ENCODE measurements at regions not wholly inside any gene's neighbourhood (a gene's known extent, or its start where the extent isn't known, plus 50 kb on each side); places are given as distances from the start of the nearest gene placed in this dataset.

DNA sequence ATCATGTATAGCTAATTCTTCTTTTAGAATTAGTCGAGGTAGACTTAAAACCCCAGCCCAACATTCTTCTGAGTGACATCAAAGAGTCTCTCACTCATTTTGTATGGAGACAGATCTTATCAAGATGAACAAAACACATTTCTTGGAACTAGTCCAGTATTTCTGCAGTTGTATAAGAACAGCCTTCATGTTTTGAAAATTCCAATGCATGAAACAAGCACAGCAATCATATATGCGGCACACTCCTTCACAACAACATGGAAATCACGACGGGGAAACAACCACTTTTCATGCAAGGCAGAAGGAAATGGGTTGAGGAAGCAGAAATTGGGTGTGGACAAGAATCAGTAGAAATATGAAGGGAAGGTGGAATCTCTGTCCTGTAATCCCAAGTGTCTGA, 113.8 kb downstream of the PLK2 start:
- ATAC-seq (no peak), DNase-seq (ENCODE audit: low read depth, low spot score) (no peak)
- no peaks in the 10 kb centered on the region for H3K9me3 ChIP-seq (ENCODE audit: control insufficient read depth, insufficient read depth, low read depth, low read length)
- ChIA-PET POLR2A (no interaction called here), CTCF (no interaction called here)
- no peaks in the 10 kb centered on the region for H3K4me1 ChIP-seq (ENCODE audit: control insufficient read depth, insufficient read depth, low read length)
- no peak overlapping the region for H3K27ac ChIP-seq (ENCODE audit: low read length)
- BruUV-seq (replicated peaks), result no TSS peak
- intact Hi-C loops (cut with micrococcal nuclease; ENCODE audit: unreplicated experiment) (no loop called here), in situ Hi-C loops (cut with HindIII; ENCODE audit: low pct_unique_long_range_greater_than_20kb, low sequenced_read_pairs) (no loop called here)
- H3K27me3 ChIP-seq (ENCODE audit: control insufficient read depth, insufficient read depth, low read length), result no peaks in the 10 kb centered on the region
- no peaks in the 10 kb centered on the region for H3K36me3 ChIP-seq (ENCODE audit: control insufficient read depth, insufficient read depth, low read length)
- H3K4me3 ChIP-seq (ENCODE audit: low read depth in 2 of 2, low read length in 2 of 2), result no peak overlapping the region
- TF ChIP-seq, protein P1, sequence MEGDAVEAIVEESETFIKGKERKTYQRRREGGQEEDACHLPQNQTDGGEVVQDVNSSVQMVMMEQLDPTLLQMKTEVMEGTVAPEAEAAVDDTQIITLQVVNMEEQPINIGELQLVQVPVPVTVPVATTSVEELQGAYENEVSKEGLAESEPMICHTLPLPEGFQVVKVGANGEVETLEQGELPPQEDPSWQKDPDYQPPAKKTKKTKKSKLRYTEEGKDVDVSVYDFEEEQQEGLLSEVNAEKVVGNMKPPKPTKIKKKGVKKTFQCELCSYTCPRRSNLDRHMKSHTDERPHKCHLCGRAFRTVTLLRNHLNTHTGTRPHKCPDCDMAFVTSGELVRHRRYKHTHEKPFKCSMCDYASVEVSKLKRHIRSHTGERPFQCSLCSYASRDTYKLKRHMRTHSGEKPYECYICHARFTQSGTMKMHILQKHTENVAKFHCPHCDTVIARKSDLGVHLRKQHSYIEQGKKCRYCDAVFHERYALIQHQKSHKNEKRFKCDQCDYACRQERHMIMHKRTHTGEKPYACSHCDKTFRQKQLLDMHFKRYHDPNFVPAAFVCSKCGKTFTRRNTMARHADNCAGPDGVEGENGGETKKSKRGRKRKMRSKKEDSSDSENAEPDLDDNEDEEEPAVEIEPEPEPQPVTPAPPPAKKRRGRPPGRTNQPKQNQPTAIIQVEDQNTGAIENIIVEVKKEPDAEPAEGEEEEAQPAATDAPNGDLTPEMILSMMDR (IDR thresholded peaks at IDR 0.05), result no peak
- no peak for TF ChIP-seq POLR2AphosphoS5 (IDR thresholded peaks at IDR 0.05; ENCODE audit: low read depth, low read length)
- TF ChIP-seq TCF7L2 (IDR thresholded peaks at IDR 0.05; ENCODE audit: low read depth, low read length), result no peak
- TF ChIP-seq, protein P2, sequence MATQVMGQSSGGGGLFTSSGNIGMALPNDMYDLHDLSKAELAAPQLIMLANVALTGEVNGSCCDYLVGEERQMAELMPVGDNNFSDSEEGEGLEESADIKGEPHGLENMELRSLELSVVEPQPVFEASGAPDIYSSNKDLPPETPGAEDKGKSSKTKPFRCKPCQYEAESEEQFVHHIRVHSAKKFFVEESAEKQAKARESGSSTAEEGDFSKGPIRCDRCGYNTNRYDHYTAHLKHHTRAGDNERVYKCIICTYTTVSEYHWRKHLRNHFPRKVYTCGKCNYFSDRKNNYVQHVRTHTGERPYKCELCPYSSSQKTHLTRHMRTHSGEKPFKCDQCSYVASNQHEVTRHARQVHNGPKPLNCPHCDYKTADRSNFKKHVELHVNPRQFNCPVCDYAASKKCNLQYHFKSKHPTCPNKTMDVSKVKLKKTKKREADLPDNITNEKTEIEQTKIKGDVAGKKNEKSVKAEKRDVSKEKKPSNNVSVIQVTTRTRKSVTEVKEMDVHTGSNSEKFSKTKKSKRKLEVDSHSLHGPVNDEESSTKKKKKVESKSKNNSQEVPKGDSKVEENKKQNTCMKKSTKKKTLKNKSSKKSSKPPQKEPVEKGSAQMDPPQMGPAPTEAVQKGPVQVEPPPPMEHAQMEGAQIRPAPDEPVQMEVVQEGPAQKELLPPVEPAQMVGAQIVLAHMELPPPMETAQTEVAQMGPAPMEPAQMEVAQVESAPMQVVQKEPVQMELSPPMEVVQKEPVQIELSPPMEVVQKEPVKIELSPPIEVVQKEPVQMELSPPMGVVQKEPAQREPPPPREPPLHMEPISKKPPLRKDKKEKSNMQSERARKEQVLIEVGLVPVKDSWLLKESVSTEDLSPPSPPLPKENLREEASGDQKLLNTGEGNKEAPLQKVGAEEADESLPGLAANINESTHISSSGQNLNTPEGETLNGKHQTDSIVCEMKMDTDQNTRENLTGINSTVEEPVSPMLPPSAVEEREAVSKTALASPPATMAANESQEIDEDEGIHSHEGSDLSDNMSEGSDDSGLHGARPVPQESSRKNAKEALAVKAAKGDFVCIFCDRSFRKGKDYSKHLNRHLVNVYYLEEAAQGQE (IDR thresholded peaks at IDR 0.05; ENCODE audit: insufficient read depth in 1 of 2, low read depth in 2 of 2, low read length in 1 of 2), result no peak
- TF ChIP-seq SIN3A (IDR thresholded peaks at IDR 0.05; ENCODE audit: borderline replicate concordance, insufficient read depth, low read depth, low read length), result no peak

DNA sequence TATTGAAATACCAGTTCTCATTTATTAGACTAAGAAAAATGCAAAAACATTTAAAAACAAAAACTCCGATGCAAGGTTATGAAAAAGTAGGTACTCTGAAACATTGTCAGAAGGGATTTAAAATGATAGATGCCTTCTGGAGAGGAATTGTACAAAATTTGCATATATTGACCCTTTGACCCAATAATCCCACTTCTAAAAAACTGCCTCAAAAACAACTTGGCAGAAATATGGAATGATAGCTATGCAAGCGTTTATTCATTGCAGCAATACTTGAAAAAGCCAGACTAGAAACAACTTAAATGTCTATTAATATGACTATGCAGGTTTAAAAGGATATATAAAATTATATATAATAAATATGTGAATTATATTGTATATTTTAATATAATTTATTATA, 118.4 kb downstream of the PLK2 start:
- ChIA-PET POLR2A (no interaction called here), CTCF (no interaction called here)
- Histone ChIP-seq H3K4me3 (ENCODE audit: low read depth in 2 of 2, low read length in 2 of 2) (no peak overlapping the region), H3K36me3 (ENCODE audit: control insufficient read depth, insufficient read depth, low read length) (no peaks in the 10 kb centered on the region), H3K27ac (ENCODE audit: low read length) (no peak overlapping the region), H3K27me3 (ENCODE audit: control insufficient read depth, insufficient read depth, low read length) (no peaks in the 10 kb centered on the region), H3K4me1 (ENCODE audit: control insufficient read depth, insufficient read depth, low read length) (no peaks in the 10 kb centered on the region), H3K9me3 (ENCODE audit: control insufficient read depth, insufficient read depth, low read depth, low read length) (no peaks in the 10 kb centered on the region)
- TF ChIP-seq TCF7L2 (IDR thresholded peaks at IDR 0.05; ENCODE audit: low read depth, low read length), result no peak
- TF ChIP-seq SIN3A (IDR thresholded peaks at IDR 0.05; ENCODE audit: borderline replicate concordance, insufficient read depth, low read depth, low read length), result no peak
- TF ChIP-seq, protein P1 (IDR thresholded peaks at IDR 0.05), result no peak
- TF ChIP-seq, protein P2 (IDR thresholded peaks at IDR 0.05; ENCODE audit: insufficient read depth in 1 of 2, low read depth in 2 of 2, low read length in 1 of 2), result no peak
- TF ChIP-seq POLR2AphosphoS5 (IDR thresholded peaks at IDR 0.05; ENCODE audit: low read depth, low read length), result no peak
- in situ Hi-C loops (cut with HindIII; ENCODE audit: low pct_unique_long_range_greater_than_20kb, low sequenced_read_pairs), result no loop called here
- DNase-seq (ENCODE audit: low read depth, low spot score), result no peak
- no peak for ATAC-seq
- intact Hi-C loops (cut with micrococcal nuclease; ENCODE audit: unreplicated experiment), result no loop called here
- BruUV-seq (replicated peaks), result no TSS peak

All from Panc1 (cell line).